Ovary (tissue), 3 donors: ENCODE measurements at regions not wholly inside any gene's neighbourhood (a gene's known extent, or its start where the extent isn't known, plus 50 kb on each side); places are given as distances from the start of the nearest gene placed in this dataset.

ENCODE experiments used
- CTCF ChIP-seq, 3 donors: fragments of 450-650 bp in 2 of 3; fragments of 200-600 bp in 1 of 3; IDR thresholded peaks; one replicate each; pipeline versions ENCODE4 v1.5.1 to v1.8.0; 2016 to 2022; ENCODE audit warnings: antibody characterized with exemption in 3 of 3, mild to moderate bottlenecking in 1 of 3
- EP300 ChIP-seq: sonication (generic); formaldehyde crosslinking; IDR thresholded peaks from one replicate; pipeline ENCODE4 v1.6.1; 2017; ENCODE audit warnings: antibody characterized with exemption
- POLR2A ChIP-seq: fragments of 450-650 bp; IDR thresholded peaks from one replicate; pipeline ENCODE4 v1.6.1; 2017; ENCODE audit warnings: antibody characterized with exemption, mild to moderate bottlenecking, moderate library complexity
- donor health status: DM: no; HTN: no; CAD: no.

- TF ChIP-seq CTCF (IDR thresholded peaks at IDR 0.05): no peak
- no peak for TF ChIP-seq POLR2A
- no peak for TF ChIP-seq EP300
Observed at GRCh38 chr2:187875261-187876141, 321.3 kb upstream of the TFPI start.
